HepG2 (cell line): ENCODE measurements at regions not wholly inside any gene's neighbourhood (a gene's known extent, or its start where the extent isn't known, plus 50 kb on each side); places are given as distances from the start of the nearest gene placed in this dataset.

Source experiments
- CC2D1A ChIP-seq: sonication (generic); formaldehyde crosslinking; IDR thresholded peaks from 2 replicates; pipeline ENCODE4 v1.8.1; 2023; ENCODE audit warnings: mild to moderate bottlenecking, missing genetic modification reagents
- CREB1 ChIP-seq, 2 experiments: fragments of 450-650 bp in 1 of 2; IDR thresholded peaks; 2 replicates each; pipeline ENCODE4 v1.6.1; 2016 to 2017; ENCODE audit warnings: control low read depth in 1 of 2, mild to moderate bottlenecking in 1 of 2, missing compliant biosample characterization in 1 of 2, missing genetic modification characterization in 1 of 2
- DR1 ChIP-seq: sonication (generic); formaldehyde crosslinking; IDR thresholded peaks from 2 replicates; pipeline ENCODE4 v1.8.0; 2021; ENCODE audit warnings: mild to moderate bottlenecking, missing genetic modification reagents, inconsistent platforms
- EHMT2 ChIP-seq: fragments of 200-600 bp; sonication (generic); IDR thresholded peaks from 2 replicates; pipeline ENCODE4 v1.7.0; 2017; ENCODE audit warnings: antibody characterized with exemption, low read depth, low read length, borderline replicate concordance
- GLI4 ChIP-seq: sonication (generic); formaldehyde crosslinking; IDR thresholded peaks from 2 replicates; pipeline ENCODE4 v1.5.1; 2020; ENCODE audit warnings: missing genetic modification reagents, mild to moderate bottlenecking, moderate library complexity, borderline replicate concordance
- JUND ChIP-seq: sonication (generic); formaldehyde crosslinking; IDR thresholded peaks from 2 replicates; pipeline ENCODE4 v1.8.0; 2022; ENCODE audit warnings: mild to moderate bottlenecking, missing genetic modification reagents
- MYC ChIP-seq: sonication (generic); formaldehyde crosslinking; IDR thresholded peaks from 2 replicates; pipeline ENCODE4 v1.9.0; 2021; ENCODE audit warnings: missing genetic modification reagents, borderline replicate concordance
- ZNF556 ChIP-seq: sonication (generic); formaldehyde crosslinking; IDR thresholded peaks from 2 replicates; pipeline ENCODE4 v1.4.0; 2020; ENCODE audit warnings: mild to moderate bottlenecking, missing genetic modification reagents, borderline replicate concordance
- TF ChIP-seq, protein P1 (sequence below): sonication (generic); formaldehyde crosslinking; IDR thresholded peaks from 2 replicates; pipeline ENCODE4 v1.5.1; 2020; ENCODE audit warnings: missing genetic modification reagents, mild to moderate bottlenecking, borderline replicate concordance

DNA sequence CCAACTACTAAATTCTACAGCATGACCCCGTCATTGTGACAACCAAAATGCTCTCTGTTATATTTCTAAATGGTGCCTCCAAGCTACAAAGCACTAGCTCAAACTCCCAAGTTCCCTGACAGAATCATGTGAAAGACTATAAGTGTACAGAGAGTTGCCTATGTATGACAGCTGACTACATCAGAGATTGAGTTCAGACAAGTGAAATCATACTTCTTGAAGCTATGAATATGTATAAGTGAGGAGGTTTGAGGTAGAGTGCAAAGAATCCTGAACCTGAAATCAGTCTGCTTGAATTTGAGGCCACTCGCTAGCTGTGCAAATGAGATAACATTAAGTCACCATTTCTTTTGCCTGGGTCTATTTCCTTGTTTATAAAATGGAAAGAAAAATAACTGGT, 63.9 kb upstream of the TP63 start:
- TF ChIP-seq DR1 (CRISPR knock-in tag) (no peak), GLI4 (CRISPR knock-in tag) (no peak), JUND (no peak), CREB1 (IDR thresholded peaks at IDR 0.05) (no peak), CREB1 (CRISPR knock-in tag; IDR thresholded peaks at IDR 0.05) (no peak), MYC (CRISPR knock-in tag) (no peak), ZNF556 (CRISPR knock-in tag) (no peak), CC2D1A (no peak), EHMT2 (no peak)
- TF ChIP-seq, protein P1, sequence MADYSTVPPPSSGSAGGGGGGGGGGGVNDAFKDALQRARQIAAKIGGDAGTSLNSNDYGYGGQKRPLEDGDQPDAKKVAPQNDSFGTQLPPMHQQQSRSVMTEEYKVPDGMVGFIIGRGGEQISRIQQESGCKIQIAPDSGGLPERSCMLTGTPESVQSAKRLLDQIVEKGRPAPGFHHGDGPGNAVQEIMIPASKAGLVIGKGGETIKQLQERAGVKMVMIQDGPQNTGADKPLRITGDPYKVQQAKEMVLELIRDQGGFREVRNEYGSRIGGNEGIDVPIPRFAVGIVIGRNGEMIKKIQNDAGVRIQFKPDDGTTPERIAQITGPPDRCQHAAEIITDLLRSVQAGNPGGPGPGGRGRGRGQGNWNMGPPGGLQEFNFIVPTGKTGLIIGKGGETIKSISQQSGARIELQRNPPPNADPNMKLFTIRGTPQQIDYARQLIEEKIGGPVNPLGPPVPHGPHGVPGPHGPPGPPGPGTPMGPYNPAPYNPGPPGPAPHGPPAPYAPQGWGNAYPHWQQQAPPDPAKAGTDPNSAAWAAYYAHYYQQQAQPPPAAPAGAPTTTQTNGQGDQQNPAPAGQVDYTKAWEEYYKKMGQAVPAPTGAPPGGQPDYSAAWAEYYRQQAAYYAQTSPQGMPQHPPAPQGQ (CRISPR knock-in tag), result no peak
